WTC11 (cell line): ENCODE measurements at regions not wholly inside any gene's neighbourhood (a gene's known extent, or its start where the extent isn't known, plus 50 kb on each side); places are given as distances from the start of the nearest gene placed in this dataset.
"Not testable (repeated sequence)": the region's sequence is repeated elsewhere in the genome, so short reads cannot be mapped to it uniquely, and the experiment has no call there.

ENCODE experiments used
- ATAC-seq: fragments of 200-7000 bp; cut with Tn5 transposase; 2 replicates; pipeline ENCODE4 v1.10.0; 2021; ENCODE audit warnings: mild to moderate bottlenecking, moderate library complexity
- CTCF ChIA-PET: fragments of 300-600 bp; sonication (Branson Sonifier 250); formaldehyde crosslinking; loops from one replicate; lab custom pipeline; 2021; ENCODE audit warnings: antibody characterized with exemption; lab: Charles Lee
- POLR2A ChIA-PET: fragments of 350-600 bp; sonication (Branson Sonifier 250); formaldehyde crosslinking; loops from one replicate; lab custom pipeline; 2021; ENCODE audit warnings: antibody characterized with exemption; lab: Charles Lee
- DNase-seq: peaks from one replicate; pipeline ENCODE4 v3.0.0; 2021; ENCODE audit warnings: low spot score
- H3K27ac Mint-ChIP-seq: 2 replicates; pipeline ENCODE4 v1.8.0; 2021; ENCODE audit warnings: mixed read lengths
- H3K27me3 Mint-ChIP-seq: 2 replicates; pipeline ENCODE4 v1.8.0; 2021; ENCODE audit warnings: low read depth, mild to moderate bottlenecking, moderate library complexity, mixed read lengths
- H3K36me3 Mint-ChIP-seq: 2 replicates; pipeline ENCODE4 v1.8.0; 2021; ENCODE audit warnings: mixed read lengths
- H3K4me1 Mint-ChIP-seq: 2 replicates; pipeline ENCODE4 v1.8.0; 2022; ENCODE audit warnings: mixed read lengths
- H3K4me3 Mint-ChIP-seq: 2 replicates; pipeline ENCODE4 v1.8.0; 2021; ENCODE audit warnings: mild to moderate bottlenecking, moderate library complexity, mixed read lengths
- H3K9me3 Mint-ChIP-seq: 2 replicates; pipeline ENCODE4 v1.8.0; 2021; ENCODE audit warnings: mixed read lengths
- CREM ChIP-seq: sonication (generic); formaldehyde crosslinking; IDR thresholded peaks from 2 replicates; pipeline ENCODE4 v1.8.1; 2022; ENCODE audit warnings: mild to moderate bottlenecking, missing genetic modification reagents, moderate library complexity
- EMX1 ChIP-seq: fragments of 250-450 bp; sonication (Bioruptor Pico); IDR thresholded peaks from 2 replicates; pipeline ENCODE4 v1.8.0; 2021; ENCODE audit warnings: mild to moderate bottlenecking
- ESRRA ChIP-seq: sonication (generic); formaldehyde crosslinking; IDR thresholded peaks from 2 replicates; pipeline ENCODE4 v1.8.1; 2022; ENCODE audit warnings: mild to moderate bottlenecking, missing genetic modification reagents, borderline replicate concordance
- FOXJ3 ChIP-seq: sonication (generic); formaldehyde crosslinking; IDR thresholded peaks from 2 replicates; pipeline ENCODE4 v1.9.0; 2021; ENCODE audit warnings: missing genetic modification reagents, mild to moderate bottlenecking, borderline replicate concordance
- FOXP1 ChIP-seq: sonication (generic); formaldehyde crosslinking; IDR thresholded peaks from 2 replicates; pipeline ENCODE4 v1.8.0; 2022; ENCODE audit warnings: missing genetic modification reagents, mild to moderate bottlenecking, moderate library complexity, borderline replicate concordance
- GABPB1 ChIP-seq: sonication (generic); formaldehyde crosslinking; IDR thresholded peaks from 2 replicates; pipeline ENCODE4 v1.8.1; 2023; ENCODE audit warnings: mild to moderate bottlenecking, missing genetic modification reagents
- MXD4 ChIP-seq: fragments of 250-450 bp; sonication (Bioruptor Pico); IDR thresholded peaks from 2 replicates; pipeline ENCODE4 v1.8.0; 2021; ENCODE audit warnings: mild to moderate bottlenecking, moderate library complexity, borderline replicate concordance
- NFE2L1 ChIP-seq: sonication (generic); formaldehyde crosslinking; IDR thresholded peaks from 2 replicates; pipeline ENCODE4 v1.8.1; 2023; ENCODE audit warnings: missing genetic modification reagents
- NFYB ChIP-seq: sonication (generic); formaldehyde crosslinking; conservative IDR thresholded peaks from 2 replicates; pipeline ENCODE4 v1.8.0; 2022; ENCODE audit warnings: low read depth, missing genetic modification reagents
- NR3C1 ChIP-seq: sonication (generic); formaldehyde crosslinking; conservative IDR thresholded peaks from 2 replicates; pipeline ENCODE4 v1.8.1; 2023; ENCODE audit warnings: low read depth, mild to moderate bottlenecking, missing genetic modification reagents
- OVOL2 ChIP-seq: fragments of 250-450 bp; sonication (Bioruptor Pico); IDR thresholded peaks from 2 replicates; pipeline ENCODE4 v1.9.0; 2021; ENCODE audit warnings: mild to moderate bottlenecking, borderline replicate concordance
- SP1 ChIP-seq: sonication (generic); formaldehyde crosslinking; conservative IDR thresholded peaks from 2 replicates; pipeline ENCODE4 v1.8.1; 2022; ENCODE audit warnings: missing genetic modification reagents
- TCF7 ChIP-seq: sonication (generic); formaldehyde crosslinking; IDR thresholded peaks from 2 replicates; pipeline ENCODE4 v1.8.0; 2022; ENCODE audit warnings: mild to moderate bottlenecking, low read depth, missing genetic modification reagents, moderate library complexity
- TEAD4 ChIP-seq: sonication (generic); formaldehyde crosslinking; IDR thresholded peaks from 2 replicates; pipeline ENCODE4 v1.8.0; 2022; ENCODE audit warnings: mild to moderate bottlenecking, missing genetic modification reagents
- ZBTB21 ChIP-seq: sonication (generic); formaldehyde crosslinking; IDR thresholded peaks from 2 replicates; pipeline ENCODE4 v1.8.1; 2023; ENCODE audit warnings: mild to moderate bottlenecking, missing genetic modification reagents, borderline replicate concordance
- ZNF219 ChIP-seq: sonication (generic); formaldehyde crosslinking; IDR thresholded peaks from 2 replicates; pipeline ENCODE4 v1.8.0; 2023; ENCODE audit warnings: missing genetic modification reagents, mild to moderate bottlenecking, borderline replicate concordance
- ZNF396 ChIP-seq: fragments of 250-450 bp; sonication (Bioruptor Pico); IDR thresholded peaks from 2 replicates; pipeline ENCODE4 v1.8.0; 2021; ENCODE audit warnings: mild to moderate bottlenecking, moderate library complexity, borderline replicate concordance
- TF ChIP-seq, protein P1 (sequence below): sonication (generic); formaldehyde crosslinking; IDR thresholded peaks from 2 replicates; pipeline ENCODE4 v1.8.0; 2023; ENCODE audit warnings: missing genetic modification reagents
- TF ChIP-seq, protein P2 (sequence below): sonication (generic); formaldehyde crosslinking; IDR thresholded peaks from 2 replicates; pipeline ENCODE4 v1.8.1; 2022; ENCODE audit warnings: low read depth, missing genetic modification reagents, borderline replicate concordance
- TF ChIP-seq, protein P3 (sequence below): sonication (generic); formaldehyde crosslinking; IDR thresholded peaks from 2 replicates; pipeline ENCODE4 v1.8.1; 2022; ENCODE audit warnings: low read depth, mild to moderate bottlenecking, moderate library complexity, missing genetic modification reagents, borderline replicate concordance
- TF ChIP-seq, protein P4 (sequence below): sonication (generic); formaldehyde crosslinking; IDR thresholded peaks from 2 replicates; pipeline ENCODE4 v1.8.0; 2022; ENCODE audit warnings: mild to moderate bottlenecking, missing genetic modification reagents
- TF ChIP-seq, protein P5 (sequence below): sonication (generic); formaldehyde crosslinking; IDR thresholded peaks from 2 replicates; pipeline ENCODE4 v1.8.1; 2023; ENCODE audit warnings: mild to moderate bottlenecking, missing genetic modification reagents
- TF ChIP-seq, protein P6 (sequence below): sonication (generic); formaldehyde crosslinking; IDR thresholded peaks from 2 replicates; pipeline ENCODE4 v1.8.1; 2022; ENCODE audit warnings: mild to moderate bottlenecking, missing genetic modification reagents, moderate library complexity, borderline replicate concordance
- TF ChIP-seq, protein P7 (sequence below): fragments of 250-450 bp; sonication (Bioruptor Pico); IDR thresholded peaks from 2 replicates; pipeline ENCODE4 v1.9.0; 2021; ENCODE audit warnings: moderate library complexity, mild to moderate bottlenecking, inconsistent platforms, borderline replicate concordance
- TF ChIP-seq, protein P8 (sequence below): fragments of 250-450 bp; sonication (Bioruptor Pico); IDR thresholded peaks from 2 replicates; pipeline ENCODE4 v2.1.2; 2022; ENCODE audit warnings: mild to moderate bottlenecking, moderate library complexity

DNA sequence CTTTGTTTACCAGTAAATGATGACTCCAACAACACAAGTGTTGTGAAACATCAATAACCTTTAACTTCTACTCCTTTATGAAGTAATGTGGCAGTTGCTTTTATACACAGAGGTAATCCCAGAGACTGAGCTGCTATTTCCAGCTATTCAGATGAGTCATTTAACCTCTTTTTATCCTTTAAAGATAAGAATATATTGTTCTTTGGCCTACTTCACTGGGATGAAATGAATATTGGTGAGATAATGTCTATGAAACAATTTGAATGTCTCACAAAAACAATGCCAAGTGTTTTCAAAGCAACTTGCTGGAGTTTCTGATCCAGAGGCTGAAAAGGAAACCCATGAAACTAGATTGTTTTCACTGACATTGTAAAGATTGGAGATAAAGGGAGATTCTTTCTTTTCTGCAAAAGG is 564.4 kb upstream of the LUZP2 start (continued):
- TF ChIP-seq TEAD4 (no peak), SP1 (CRISPR knock-in tag) (no peak), CREM (no peak), ESRRA (CRISPR knock-in tag) (no peak)
- TF ChIP-seq, protein P1, sequence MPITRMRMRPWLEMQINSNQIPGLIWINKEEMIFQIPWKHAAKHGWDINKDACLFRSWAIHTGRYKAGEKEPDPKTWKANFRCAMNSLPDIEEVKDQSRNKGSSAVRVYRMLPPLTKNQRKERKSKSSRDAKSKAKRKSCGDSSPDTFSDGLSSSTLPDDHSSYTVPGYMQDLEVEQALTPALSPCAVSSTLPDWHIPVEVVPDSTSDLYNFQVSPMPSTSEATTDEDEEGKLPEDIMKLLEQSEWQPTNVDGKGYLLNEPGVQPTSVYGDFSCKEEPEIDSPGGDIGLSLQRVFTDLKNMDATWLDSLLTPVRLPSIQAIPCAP (CRISPR knock-in tag) = no peak
- TF ChIP-seq, protein P2, sequence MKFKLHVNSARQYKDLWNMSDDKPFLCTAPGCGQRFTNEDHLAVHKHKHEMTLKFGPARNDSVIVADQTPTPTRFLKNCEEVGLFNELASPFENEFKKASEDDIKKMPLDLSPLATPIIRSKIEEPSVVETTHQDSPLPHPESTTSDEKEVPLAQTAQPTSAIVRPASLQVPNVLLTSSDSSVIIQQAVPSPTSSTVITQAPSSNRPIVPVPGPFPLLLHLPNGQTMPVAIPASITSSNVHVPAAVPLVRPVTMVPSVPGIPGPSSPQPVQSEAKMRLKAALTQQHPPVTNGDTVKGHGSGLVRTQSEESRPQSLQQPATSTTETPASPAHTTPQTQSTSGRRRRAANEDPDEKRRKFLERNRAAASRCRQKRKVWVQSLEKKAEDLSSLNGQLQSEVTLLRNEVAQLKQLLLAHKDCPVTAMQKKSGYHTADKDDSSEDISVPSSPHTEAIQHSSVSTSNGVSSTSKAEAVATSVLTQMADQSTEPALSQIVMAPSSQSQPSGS (CRISPR knock-in tag) = no peak
- TF ChIP-seq, protein P3, sequence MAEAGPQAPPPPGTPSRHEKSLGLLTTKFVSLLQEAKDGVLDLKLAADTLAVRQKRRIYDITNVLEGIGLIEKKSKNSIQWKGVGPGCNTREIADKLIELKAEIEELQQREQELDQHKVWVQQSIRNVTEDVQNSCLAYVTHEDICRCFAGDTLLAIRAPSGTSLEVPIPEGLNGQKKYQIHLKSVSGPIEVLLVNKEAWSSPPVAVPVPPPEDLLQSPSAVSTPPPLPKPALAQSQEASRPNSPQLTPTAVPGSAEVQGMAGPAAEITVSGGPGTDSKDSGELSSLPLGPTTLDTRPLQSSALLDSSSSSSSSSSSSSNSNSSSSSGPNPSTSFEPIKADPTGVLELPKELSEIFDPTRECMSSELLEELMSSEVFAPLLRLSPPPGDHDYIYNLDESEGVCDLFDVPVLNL (CRISPR knock-in tag) = no peak
- TF ChIP-seq, all 79 proteins: peak for 0

DNA sequence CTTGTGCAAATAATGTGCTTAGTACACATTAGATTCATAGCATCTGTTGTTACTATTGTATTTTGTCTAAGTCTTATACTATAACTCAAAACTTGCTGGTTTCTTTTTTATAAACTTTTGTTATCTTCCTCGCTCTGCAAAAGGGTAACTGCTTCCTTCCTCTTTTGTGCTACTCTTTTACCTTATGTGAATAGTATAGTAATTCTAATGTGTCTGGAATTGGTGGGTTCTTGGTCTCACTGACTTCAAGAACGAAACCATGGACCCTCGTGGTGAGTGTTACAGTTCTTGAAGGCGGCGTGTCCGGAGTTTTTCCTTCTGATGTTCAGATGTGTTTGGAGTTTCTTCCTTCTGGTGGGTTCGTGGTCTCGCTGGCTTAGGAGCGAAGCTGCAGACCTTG is 563.1 kb upstream of the LUZP2 start:
- Mint-ChIP-seq H3K9me3 (peaks cover 25% of the 10 kb centered on the region), H3K4me1 (no peaks in the 10 kb centered on the region), H3K27ac (no peak overlapping the region), H3K4me3 (no peak overlapping the region)
- DNase-seq (no peak), ATAC-seq (no peak)
- CTCF ChIA-PET = no interaction called here
- TF ChIP-seq ZBTB21 = no peak
- no peak for TF ChIP-seq TCF7 (CRISPR knock-in tag)
- TF ChIP-seq FOXJ3 (CRISPR knock-in tag) = no peak
- no peak for TF ChIP-seq ZNF219
- no peak for TF ChIP-seq NFYB (CRISPR knock-in tag)
- TF ChIP-seq FOXP1 (CRISPR knock-in tag) = no peak
- no peak for TF ChIP-seq CREM
- TF ChIP-seq ZNF396 = no peak
- TF ChIP-seq, protein P3 (CRISPR knock-in tag) = no peak
- TF ChIP-seq MXD4 = no peak
- no peak for TF ChIP-seq GABPB1
- TF ChIP-seq, protein P4, sequence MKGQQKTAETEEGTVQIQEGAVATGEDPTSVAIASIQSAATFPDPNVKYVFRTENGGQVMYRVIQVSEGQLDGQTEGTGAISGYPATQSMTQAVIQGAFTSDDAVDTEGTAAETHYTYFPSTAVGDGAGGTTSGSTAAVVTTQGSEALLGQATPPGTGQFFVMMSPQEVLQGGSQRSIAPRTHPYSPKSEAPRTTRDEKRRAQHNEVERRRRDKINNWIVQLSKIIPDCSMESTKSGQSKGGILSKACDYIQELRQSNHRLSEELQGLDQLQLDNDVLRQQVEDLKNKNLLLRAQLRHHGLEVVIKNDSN (CRISPR knock-in tag) = no peak
- TF ChIP-seq, protein P5, sequence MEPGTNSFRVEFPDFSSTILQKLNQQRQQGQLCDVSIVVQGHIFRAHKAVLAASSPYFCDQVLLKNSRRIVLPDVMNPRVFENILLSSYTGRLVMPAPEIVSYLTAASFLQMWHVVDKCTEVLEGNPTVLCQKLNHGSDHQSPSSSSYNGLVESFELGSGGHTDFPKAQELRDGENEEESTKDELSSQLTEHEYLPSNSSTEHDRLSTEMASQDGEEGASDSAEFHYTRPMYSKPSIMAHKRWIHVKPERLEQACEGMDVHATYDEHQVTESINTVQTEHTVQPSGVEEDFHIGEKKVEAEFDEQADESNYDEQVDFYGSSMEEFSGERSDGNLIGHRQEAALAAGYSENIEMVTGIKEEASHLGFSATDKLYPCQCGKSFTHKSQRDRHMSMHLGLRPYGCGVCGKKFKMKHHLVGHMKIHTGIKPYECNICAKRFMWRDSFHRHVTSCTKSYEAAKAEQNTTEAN (CRISPR knock-in tag) = no peak
- TF ChIP-seq NFE2L1 = no peak
- no peak for TF ChIP-seq OVOL2 (CRISPR knock-in tag)
- TF ChIP-seq EMX1 (CRISPR knock-in tag) = no peak
- TF ChIP-seq, protein P6, sequence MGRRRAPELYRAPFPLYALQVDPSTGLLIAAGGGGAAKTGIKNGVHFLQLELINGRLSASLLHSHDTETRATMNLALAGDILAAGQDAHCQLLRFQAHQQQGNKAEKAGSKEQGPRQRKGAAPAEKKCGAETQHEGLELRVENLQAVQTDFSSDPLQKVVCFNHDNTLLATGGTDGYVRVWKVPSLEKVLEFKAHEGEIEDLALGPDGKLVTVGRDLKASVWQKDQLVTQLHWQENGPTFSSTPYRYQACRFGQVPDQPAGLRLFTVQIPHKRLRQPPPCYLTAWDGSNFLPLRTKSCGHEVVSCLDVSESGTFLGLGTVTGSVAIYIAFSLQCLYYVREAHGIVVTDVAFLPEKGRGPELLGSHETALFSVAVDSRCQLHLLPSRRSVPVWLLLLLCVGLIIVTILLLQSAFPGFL (CRISPR knock-in tag) = no peak
- no peak for TF ChIP-seq NR3C1 (CRISPR knock-in tag)
- TF ChIP-seq, protein P7, sequence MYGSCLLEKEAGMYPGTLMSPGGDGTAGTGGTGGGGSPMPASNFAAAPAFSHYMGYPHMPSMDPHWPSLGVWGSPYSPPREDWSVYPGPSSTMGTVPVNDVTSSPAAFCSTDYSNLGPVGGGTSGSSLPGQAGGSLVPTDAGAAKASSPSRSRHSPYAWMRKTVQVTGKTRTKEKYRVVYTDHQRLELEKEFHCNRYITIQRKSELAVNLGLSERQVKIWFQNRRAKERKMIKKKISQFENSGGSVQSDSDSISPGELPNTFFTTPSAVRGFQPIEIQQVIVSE (CRISPR knock-in tag) = no peak
- TF ChIP-seq, protein P8, sequence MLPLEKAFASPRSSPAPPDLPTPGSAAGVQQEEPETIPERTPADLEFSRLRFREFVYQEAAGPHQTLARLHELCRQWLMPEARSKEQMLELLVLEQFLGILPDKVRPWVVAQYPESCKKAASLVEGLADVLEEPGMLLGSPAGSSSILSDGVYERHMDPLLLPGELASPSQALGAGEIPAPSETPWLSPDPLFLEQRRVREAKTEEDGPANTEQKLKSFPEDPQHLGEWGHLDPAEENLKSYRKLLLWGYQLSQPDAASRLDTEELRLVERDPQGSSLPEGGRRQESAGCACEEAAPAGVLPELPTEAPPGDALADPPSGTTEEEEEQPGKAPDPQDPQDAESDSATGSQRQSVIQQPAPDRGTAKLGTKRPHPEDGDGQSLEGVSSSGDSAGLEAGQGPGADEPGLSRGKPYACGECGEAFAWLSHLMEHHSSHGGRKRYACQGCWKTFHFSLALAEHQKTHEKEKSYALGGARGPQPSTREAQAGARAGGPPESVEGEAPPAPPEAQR (CRISPR knock-in tag) = no peak
- TF ChIP-seq, all 79 proteins: peak for 0
- POLR2A ChIA-PET = no interaction called here
- Mint-ChIP-seq H3K36me3 (peaks cover 16% of the 10 kb centered on the region), H3K27me3 (peaks cover 8% of the 10 kb centered on the region)

DNA sequence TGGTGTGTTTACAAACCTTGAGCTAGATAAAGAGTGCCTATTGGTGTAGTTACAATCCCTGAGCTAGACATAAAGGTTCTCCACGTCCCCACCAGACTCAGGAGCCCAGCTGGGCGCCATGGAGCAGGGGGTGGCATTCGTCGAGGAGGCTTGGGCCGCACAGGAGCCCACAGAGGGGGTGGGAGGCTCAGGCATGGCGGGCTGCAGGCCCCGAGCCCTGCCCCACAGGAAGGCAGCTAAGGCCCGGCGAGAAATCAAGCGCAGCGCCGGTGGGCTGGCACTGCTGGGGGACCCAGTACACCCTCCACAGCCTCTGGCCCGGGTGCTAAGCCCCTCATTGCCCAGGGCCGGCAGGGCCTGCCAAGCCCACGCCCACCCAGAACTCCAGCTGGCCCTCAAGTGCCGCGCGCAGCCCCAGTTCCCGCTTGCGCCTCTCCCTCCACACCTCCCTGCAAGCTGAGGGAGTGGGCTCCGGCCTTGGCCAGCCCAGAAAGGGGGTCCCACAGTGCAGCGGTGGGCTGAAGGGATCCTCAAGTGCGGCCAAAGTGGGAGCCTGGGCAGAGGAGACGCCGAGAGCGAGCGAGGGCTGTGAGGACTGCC is 562.1 kb upstream of the LUZP2 start:
- ATAC-seq, POLR2A ChIA-PET, H3K27ac Mint-ChIP-seq, DNase-seq, H3K4me1 Mint-ChIP-seq, H3K4me3 Mint-ChIP-seq, CTCF ChIA-PET: not testable (repeated sequence)
- H3K9me3 Mint-ChIP-seq = peaks cover 30% of the 10 kb centered on the region
- peaks cover 18% of the 10 kb centered on the region for H3K27me3 Mint-ChIP-seq
- H3K36me3 Mint-ChIP-seq = peaks cover 16% of the 10 kb centered on the region
